Epithelial cell of esophagus (primary cell): ENCODE measurements at regions not wholly inside any gene's neighbourhood (a gene's known extent, or its start where the extent isn't known, plus 50 kb on each side); places are given as distances from the start of the nearest gene placed in this dataset.

Experiments used
- DNase-seq: peaks from one replicate; pipeline ENCODE4 v3.0.0; 2010; ENCODE audit warnings: low read depth
- H3K4me3 ChIP-seq: 2 replicates; pipeline ENCODE4 v1.5.1; 2011; ENCODE audit warnings: mild to moderate bottlenecking, low read length, control low read depth
- TF ChIP-seq, protein P1 (sequence below): IDR thresholded peaks from 2 replicates; pipeline ENCODE4 v1.5.1; 2011; ENCODE audit warnings: low read depth, mild to moderate bottlenecking, low read length, control low read depth, inconsistent platforms; ENCODE audit not compliant: insufficient read depth; ENCODE audit errors: missing control alignments

DNA sequence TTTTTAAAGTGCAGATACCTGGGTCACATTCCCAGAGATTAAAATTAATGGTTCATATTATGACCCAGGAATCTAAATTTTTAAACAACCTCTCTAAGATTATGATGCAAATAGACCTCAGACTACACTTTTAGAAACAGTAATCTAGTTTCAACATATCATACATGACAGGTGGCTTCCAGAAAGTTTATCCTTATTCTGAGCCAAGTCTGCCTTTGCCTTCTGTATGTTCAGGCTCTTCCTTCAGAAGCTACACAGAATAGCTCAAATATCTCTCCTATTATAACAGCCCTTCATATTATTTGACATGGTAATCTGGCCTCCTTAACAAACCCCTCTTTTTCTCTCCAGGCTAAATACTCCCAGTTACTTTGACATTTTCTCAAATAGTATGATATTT lies 101.9 kb downstream of the FZD1 start:
- H3K4me3 ChIP-seq, result no peak overlapping the region
- no peak for DNase-seq
- TF ChIP-seq, protein P1, sequence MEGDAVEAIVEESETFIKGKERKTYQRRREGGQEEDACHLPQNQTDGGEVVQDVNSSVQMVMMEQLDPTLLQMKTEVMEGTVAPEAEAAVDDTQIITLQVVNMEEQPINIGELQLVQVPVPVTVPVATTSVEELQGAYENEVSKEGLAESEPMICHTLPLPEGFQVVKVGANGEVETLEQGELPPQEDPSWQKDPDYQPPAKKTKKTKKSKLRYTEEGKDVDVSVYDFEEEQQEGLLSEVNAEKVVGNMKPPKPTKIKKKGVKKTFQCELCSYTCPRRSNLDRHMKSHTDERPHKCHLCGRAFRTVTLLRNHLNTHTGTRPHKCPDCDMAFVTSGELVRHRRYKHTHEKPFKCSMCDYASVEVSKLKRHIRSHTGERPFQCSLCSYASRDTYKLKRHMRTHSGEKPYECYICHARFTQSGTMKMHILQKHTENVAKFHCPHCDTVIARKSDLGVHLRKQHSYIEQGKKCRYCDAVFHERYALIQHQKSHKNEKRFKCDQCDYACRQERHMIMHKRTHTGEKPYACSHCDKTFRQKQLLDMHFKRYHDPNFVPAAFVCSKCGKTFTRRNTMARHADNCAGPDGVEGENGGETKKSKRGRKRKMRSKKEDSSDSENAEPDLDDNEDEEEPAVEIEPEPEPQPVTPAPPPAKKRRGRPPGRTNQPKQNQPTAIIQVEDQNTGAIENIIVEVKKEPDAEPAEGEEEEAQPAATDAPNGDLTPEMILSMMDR, result no peak

DNA sequence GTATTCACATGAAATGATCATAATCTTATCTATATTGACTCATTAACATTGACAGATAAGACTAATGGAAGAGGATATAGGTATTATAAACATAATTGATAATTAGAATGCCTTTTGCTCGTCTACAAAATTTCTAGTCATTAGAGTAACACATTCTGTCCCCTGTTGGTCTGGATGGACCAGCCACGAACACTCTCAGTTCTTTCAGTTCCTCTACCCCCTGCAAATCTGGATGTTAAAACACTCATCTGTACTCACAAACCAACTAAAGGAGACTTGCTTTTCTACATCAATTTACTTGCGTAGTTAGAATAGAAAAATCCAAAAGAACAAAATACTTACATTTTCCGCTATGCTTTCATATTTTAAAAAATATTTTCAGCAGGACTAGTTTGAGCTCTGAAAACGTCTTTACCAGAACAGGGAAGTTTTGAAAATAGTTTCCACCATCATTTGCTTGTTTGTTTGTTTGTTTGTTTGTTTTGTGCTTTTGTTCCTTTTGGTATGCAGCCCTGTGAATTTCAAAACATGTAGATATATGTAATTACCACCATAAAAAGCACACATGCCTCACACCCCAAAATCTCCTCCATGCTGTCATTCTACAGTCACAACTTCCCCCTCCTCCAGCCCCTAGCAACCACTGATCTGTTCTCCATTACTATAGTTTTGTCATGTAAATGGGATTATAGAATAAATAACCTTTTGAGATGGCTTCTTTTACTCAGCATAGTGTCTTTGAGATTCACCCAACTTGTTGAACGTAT lies 103.8 kb downstream of the FZD1 start:
- H3K4me3 ChIP-seq, result no peak overlapping the region
- TF ChIP-seq, protein P1, result no peak
- DNase-seq, result no peak

DNA sequence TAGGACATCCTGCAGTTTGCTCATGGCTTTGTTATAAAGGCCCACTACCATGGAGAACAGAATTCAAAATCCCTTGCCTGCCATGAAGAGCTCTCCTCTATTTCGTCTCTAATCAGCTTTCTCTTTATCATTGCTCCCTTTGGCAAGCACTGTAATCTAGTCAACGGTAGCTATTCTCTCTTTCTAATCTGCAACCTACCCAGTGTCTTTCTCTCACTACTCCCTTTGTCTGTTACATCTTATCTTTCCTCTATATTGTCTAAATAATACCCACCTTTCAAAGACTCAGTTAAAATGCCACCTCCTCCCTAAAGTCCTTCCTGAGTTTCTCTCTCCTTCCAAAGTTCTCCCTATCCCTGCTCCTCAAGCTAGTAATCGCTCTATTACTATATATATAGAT lies 108.1 kb downstream of the FZD1 start:
- DNase-seq, result no peak
- TF ChIP-seq, protein P1, result no peak
- no peak overlapping the region for H3K4me3 ChIP-seq

DNA sequence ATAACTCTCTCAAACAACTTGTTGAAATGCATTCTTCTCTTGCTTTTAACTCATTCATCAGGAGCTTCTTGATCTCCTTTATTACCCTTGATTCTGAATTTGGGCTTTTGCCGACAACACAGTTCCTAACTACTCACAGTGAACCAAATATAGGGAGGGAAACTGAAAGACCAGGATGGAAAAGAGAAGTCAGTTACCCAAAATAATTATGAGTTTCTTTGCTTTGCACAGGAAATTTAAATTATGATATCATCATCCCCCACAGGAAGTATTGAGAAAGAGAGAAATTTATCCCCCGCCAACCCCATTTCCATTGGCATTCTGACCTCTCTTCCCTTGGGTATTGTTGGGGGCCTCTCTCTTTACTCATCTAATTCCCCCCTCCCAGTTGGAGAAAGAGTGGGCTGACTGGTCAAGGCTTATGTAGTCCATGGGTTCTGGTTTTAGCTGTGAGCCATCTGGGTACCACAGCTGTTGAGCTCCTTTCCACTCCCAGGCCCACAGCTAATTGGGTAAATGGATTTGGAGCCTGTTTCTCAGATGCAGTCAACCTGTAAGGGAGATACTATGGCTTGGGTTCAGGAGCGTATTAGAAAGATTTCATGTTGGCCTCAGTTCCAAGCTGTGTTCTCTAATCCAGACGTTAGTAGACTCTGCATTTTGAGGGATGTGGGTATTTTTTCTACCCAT lies 109.0 kb downstream of the FZD1 start:
- TF ChIP-seq, protein P1, result no peak

DNA sequence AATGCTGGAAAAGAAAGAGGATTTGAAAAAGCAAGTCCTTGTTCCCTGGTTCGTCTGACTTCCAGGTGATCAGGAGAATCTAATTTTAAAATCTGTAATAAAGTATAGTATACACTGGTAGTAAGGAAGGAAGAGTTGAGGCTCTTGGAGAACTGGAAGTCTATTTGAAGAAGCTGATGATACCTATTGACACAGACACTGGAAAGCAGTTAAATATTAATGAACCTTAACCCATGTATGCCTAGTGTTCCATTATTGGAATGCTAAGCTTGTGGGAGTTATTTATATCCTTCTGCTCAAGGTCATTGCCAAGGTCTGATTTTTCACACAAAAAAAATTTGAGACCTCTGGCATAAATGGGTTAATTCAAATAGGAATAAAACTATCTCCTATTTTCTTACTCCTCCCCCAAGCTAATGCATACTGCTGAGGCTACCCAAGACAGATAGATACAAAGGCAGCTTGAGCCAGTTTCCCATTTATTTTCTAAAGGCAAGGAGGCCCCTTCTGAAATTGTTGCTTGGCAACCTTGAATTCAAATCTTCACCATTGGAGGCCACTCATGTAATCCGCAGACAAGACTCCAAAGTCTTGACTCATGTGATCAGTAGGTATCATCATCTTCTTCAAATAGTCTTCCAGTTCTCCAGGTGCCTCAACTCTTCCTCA lies 110.2 kb downstream of the FZD1 start:
- TF ChIP-seq, protein P1, result no peak
- H3K4me3 ChIP-seq, result no peak overlapping the region
- no peak for DNase-seq

More for the DNA sequence above, 109.0 kb downstream of the FZD1 start:
- H3K4me3 ChIP-seq, result no peak overlapping the region
- no peak for DNase-seq

DNA sequence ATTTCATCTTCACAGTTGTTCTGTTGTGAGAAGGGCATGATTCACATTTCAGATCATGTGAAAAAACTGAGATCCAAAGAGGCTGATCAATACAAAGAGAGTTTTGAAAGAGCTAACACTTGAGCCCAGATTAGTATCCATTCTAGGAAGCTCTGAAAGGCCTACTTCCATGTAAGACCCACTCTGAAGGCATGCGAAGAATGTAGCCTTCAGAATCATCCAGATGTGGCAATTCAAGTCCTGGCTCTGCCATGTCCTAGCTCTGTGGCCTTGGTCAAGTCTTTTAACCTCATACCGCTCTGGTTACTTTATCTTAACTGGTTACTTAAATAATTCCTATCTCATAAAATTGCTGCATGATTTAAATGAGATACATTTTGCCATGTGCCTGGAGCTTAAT lies 111.1 kb downstream of the FZD1 start:
- TF ChIP-seq, protein P1, result no peak
- no peak for DNase-seq

DNA sequence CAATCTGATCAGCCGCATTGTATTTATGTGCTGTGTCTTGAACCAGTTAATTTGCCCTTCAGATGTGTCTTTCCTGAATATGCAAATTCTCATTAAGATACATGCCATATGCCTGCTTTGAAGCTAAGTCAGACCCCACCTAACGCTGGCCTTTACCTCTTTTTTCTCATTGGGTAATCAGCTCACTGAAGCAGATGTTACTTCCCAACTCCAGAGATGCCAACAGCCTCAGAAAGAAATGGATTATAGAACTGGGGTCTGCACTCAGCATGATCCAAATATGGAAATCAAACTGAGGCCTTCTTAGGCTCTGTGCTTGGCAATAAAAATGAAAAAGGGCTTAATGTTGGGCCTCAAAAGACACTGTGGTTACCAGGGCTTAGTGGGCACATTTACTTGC lies 113.9 kb downstream of the FZD1 start:
- TF ChIP-seq, protein P1, result no peak
- DNase-seq, result no peak
- H3K4me3 ChIP-seq, result no peak overlapping the region

More for the DNA sequence above, 111.1 kb downstream of the FZD1 start:
- no peak overlapping the region for H3K4me3 ChIP-seq
